Naive thymus-derived CD4-positive, alpha-beta T cell (primary cell): ENCODE measurements at regions not wholly inside any gene's neighbourhood (a gene's known extent, or its start where the extent isn't known, plus 50 kb on each side); places are given as distances from the start of the nearest gene placed in this dataset.

Experiments used
- ATAC-seq: fragments of 150-1000 bp; cut with Tn5 transposase; 2 replicates; pipeline ENCODE4 v1.10.0; 2021; ENCODE audit warnings: mild to moderate bottlenecking, moderate library complexity
- CTCF ChIA-PET: fragments of 350-600 bp; sonication (Branson Sonifier 250); formaldehyde crosslinking; loops from one replicate; lab custom pipeline; 2021; ENCODE audit warnings: antibody characterized with exemption; lab: Charles Lee
- POLR2A ChIA-PET: fragments of 350-600 bp; sonication (Branson Sonifier 250); formaldehyde crosslinking; loops from one replicate; lab custom pipeline; 2021; ENCODE audit warnings: antibody characterized with exemption, inconsistent platforms; lab: Charles Lee
- DNase-seq, 9 donors: peaks; one replicate each; pipeline versions ENCODE4 v3.0.0 to v3.0.0-alpha.2; 2020 to 2022; ENCODE audit warnings: mixed read lengths in 1 of 9
- H3K27ac ChIP-seq: one replicate; pipeline ENCODE4 v1.7.0; 2013; ENCODE audit warnings: mild to moderate bottlenecking, low read depth, low read length, moderate library complexity
- H3K27me3 ChIP-seq, 2 donors: one replicate each; pipeline ENCODE4 v1.7.0; 2013; ENCODE audit warnings: low read length in 2 of 2, mild to moderate bottlenecking in 2 of 2, moderate library complexity in 2 of 2; ENCODE audit not compliant: control insufficient read depth in 2 of 2, insufficient read depth in 2 of 2
- H3K36me3 ChIP-seq, 3 experiments: 1 replicate in 2 of 3; 2 replicates in 1 of 3; pipeline ENCODE4 v1.7.0; 2013; ENCODE audit warnings: low read length in 3 of 3, mild to moderate bottlenecking in 3 of 3, moderate library complexity in 1 of 3; ENCODE audit not compliant: insufficient read depth in 3 of 3, control insufficient read depth in 2 of 3
- H3K4me1 ChIP-seq, 2 donors: one replicate each; pipeline ENCODE4 v1.7.0; 2013; ENCODE audit warnings: low read length in 2 of 2, mild to moderate bottlenecking in 2 of 2, moderate library complexity in 1 of 2; ENCODE audit not compliant: control insufficient read depth in 2 of 2, insufficient read depth in 2 of 2
- H3K4me3 ChIP-seq: 2 replicates; pipeline ENCODE4 v1.7.0; 2013; ENCODE audit warnings: mild to moderate bottlenecking, low read length
- H3K9me3 ChIP-seq, 3 experiments: 1 replicate in 2 of 3; 2 replicates in 1 of 3; pipeline ENCODE4 v1.7.0; 2013; ENCODE audit warnings: low read length in 3 of 3; ENCODE audit not compliant: control insufficient read depth in 2 of 3
- H3K27ac Mint-ChIP-seq, 9 donors: one replicate each; pipeline ENCODE4 v1.8.0; 2020 to 2022; ENCODE audit warnings: mixed read lengths in 9 of 9, mild to moderate bottlenecking in 8 of 9, moderate library complexity in 5 of 9, inconsistent platforms in 2 of 9
- H3K27me3 Mint-ChIP-seq, 5 donors: one replicate each; pipeline ENCODE4 v1.8.0; 2021 to 2022; ENCODE audit warnings: mixed read lengths in 5 of 5, mild to moderate bottlenecking in 1 of 5
- H3K36me3 Mint-ChIP-seq, 5 donors: one replicate each; pipeline ENCODE4 v1.8.0; 2020 to 2022; ENCODE audit warnings: mixed read lengths in 5 of 5, mild to moderate bottlenecking in 3 of 5, inconsistent platforms in 1 of 5
- H3K4me1 Mint-ChIP-seq, 7 donors: one replicate each; pipeline ENCODE4 v1.8.0; 2020 to 2022; ENCODE audit warnings: mixed read lengths in 7 of 7, mild to moderate bottlenecking in 3 of 7, inconsistent platforms in 1 of 7
- H3K4me3 Mint-ChIP-seq, 10 donors: one replicate each; pipeline ENCODE4 v1.8.0; 2020 to 2022; ENCODE audit warnings: mild to moderate bottlenecking in 10 of 10, mixed read lengths in 10 of 10, moderate library complexity in 6 of 10, inconsistent platforms in 2 of 10
- H3K9me3 Mint-ChIP-seq, 11 donors: one replicate each; pipeline ENCODE4 v1.8.0; 2020 to 2022; ENCODE audit warnings: mixed read lengths in 11 of 11, mild to moderate bottlenecking in 4 of 11, inconsistent platforms in 1 of 11, moderate library complexity in 1 of 11
- intact Hi-C, 2 donors: fragments of 100-400 bp; cut with micrococcal nuclease; formaldehyde crosslinking; loops; one replicate each; pipeline ENCODE4 v1.15.1; 2023

- Histone ChIP-seq H3K4me1 (no peaks in the 10 kb centered on the region), H3K27ac (no peak overlapping the region), H3K36me3 (no peaks in the 10 kb centered on the region), H3K4me3 (no peak overlapping the region), H3K27me3 (no peaks in the 10 kb centered on the region), H3K9me3 (no peaks in the 10 kb centered on the region)
- CTCF ChIA-PET = interaction anchor here (0.6 to 1.6 kb wide), 2 partner anchors 554 to 591 kb away, joined by 3 to 6 read pairs; no protein-coding TSS in a partner anchor
- POLR2A ChIA-PET = no interaction called here
- ATAC-seq (no peak), DNase-seq (no peak)
- Mint-ChIP-seq H3K9me3 (no peaks in the 10 kb centered on the region), H3K36me3 (no peaks in the 10 kb centered on the region), H3K27me3 (peaks cover 0 to 3% (median 0%) of the 10 kb centered on the region in 5 donors), H3K27ac (no peak overlapping the region), H3K4me3 (peak overlapping the region in 2 of 10 donors; percentile 10 to 18), H3K4me1 (peaks cover 0 to 22% (median 7%) of the 10 kb centered on the region in 7 donors)
- intact Hi-C loops = no loop called here
These were observed 168.7 kb upstream of the TMCO5A start for GRCh38 chr15:37765786-37766185.

DNA sequence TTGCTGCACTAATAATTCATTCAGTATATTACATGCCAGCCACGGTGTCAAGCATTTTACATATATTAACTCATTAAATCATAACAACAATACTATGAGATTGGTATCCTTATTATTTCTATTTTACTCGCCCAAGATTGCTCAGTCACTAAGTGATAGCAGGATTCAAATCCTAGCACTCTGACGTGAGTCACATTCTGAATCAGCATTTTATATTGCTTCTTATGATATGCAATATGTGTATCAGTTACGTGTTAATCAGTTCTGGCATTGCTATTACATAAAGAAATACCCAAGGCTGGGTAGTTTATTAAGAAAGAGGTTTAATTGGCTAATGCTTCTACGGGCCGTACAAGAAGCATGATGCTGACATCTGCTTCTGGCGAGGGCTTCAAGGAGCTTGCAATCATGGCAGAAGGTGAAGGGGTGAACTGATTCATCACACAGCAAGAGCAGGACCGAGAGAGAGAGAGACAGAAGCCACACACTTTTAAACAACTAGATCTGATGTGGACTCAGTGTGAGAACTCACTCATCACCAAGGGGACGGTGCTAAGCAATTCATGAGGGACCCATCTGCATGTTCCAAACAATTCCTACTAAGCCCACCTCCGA lies 166.5 kb upstream of the TMCO5A start:
- CTCF ChIA-PET = no interaction called here
- no peak overlapping the region for H3K4me3 ChIP-seq
- peaks cover 0 to 22% (median 7%) of the 10 kb centered on the region in 7 donors for H3K4me1 Mint-ChIP-seq
- no peak overlapping the region for H3K4me3 Mint-ChIP-seq
- H3K9me3 Mint-ChIP-seq = no peaks in the 10 kb centered on the region
- ATAC-seq (no peak), DNase-seq (no peak)
- no peak overlapping the region for H3K27ac Mint-ChIP-seq
- peaks cover 2 to 11% (median 8%) of the 10 kb centered on the region in 5 donors for H3K27me3 Mint-ChIP-seq
- H3K27ac ChIP-seq = no peak overlapping the region
- POLR2A ChIA-PET = no interaction called here
- H3K9me3 ChIP-seq = no peaks in the 10 kb centered on the region
- no peaks in the 10 kb centered on the region for H3K36me3 Mint-ChIP-seq
- H3K27me3 ChIP-seq = no peaks in the 10 kb centered on the region
- intact Hi-C loops = no loop called here
- no peaks in the 10 kb centered on the region for H3K36me3 ChIP-seq
- H3K4me1 ChIP-seq = no peaks in the 10 kb centered on the region

DNA sequence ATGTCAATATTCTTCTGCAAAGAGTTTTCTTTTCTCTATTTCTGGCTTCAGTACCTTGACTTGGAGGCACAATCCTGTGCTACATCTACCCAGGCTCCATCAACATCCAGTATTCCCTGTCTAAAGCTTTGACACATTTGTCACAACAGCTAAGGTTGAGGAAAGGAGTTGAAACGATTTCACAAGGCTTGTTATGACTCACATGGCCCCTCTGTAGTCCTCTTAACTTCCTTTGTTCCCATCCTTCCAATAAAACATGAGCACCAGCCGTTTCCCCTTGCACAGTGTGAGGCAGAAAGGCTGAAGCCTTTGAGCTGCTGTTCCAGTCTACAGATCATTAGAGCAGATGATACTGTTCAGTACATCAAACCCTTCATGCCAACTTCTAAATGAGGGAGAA lies 163.0 kb upstream of the TMCO5A start:
- H3K27ac ChIP-seq = no peak overlapping the region
- no peaks in the 10 kb centered on the region for H3K27me3 ChIP-seq
- DNase-seq (no peak), ATAC-seq (no peak)
- H3K4me1 ChIP-seq = no peaks in the 10 kb centered on the region
- H3K9me3 ChIP-seq = no peaks in the 10 kb centered on the region
- Mint-ChIP-seq H3K9me3 (peaks cover 0 to 4% (median 0%) of the 10 kb centered on the region in 11 donors), H3K4me3 (no peak overlapping the region), H3K36me3 (no peaks in the 10 kb centered on the region), H3K27me3 (peaks cover 2 to 20% (median 9%) of the 10 kb centered on the region in 5 donors), H3K4me1 (peaks cover 0 to under 1% (median 0%) of the 10 kb centered on the region in 7 donors), H3K27ac (no peak overlapping the region)
- ChIA-PET CTCF (no interaction called here), POLR2A (no interaction called here)
- H3K36me3 ChIP-seq = no peaks in the 10 kb centered on the region
- H3K4me3 ChIP-seq = no peak overlapping the region
- intact Hi-C loops = no loop called here

GRCh38 chr15:37773111-37773860 lies 161.2 kb upstream of the TMCO5A start:
- no peak overlapping the region for H3K4me3 Mint-ChIP-seq
- Histone ChIP-seq H3K27ac (no peak overlapping the region), H3K4me1 (no peaks in the 10 kb centered on the region), H3K4me3 (no peak overlapping the region), H3K27me3 (no peaks in the 10 kb centered on the region), H3K36me3 (no peaks in the 10 kb centered on the region), H3K9me3 (no peaks in the 10 kb centered on the region)
- ChIA-PET POLR2A (no interaction called here), CTCF (no interaction called here)
- ATAC-seq (no peak), DNase-seq (no peak)
- H3K27ac Mint-ChIP-seq = no peak overlapping the region
- peaks cover 0 to 5% (median 0%) of the 10 kb centered on the region in 11 donors for H3K9me3 Mint-ChIP-seq
- intact Hi-C loops = no loop called here
- H3K36me3 Mint-ChIP-seq = no peaks in the 10 kb centered on the region
- H3K4me1 Mint-ChIP-seq = no peaks in the 10 kb centered on the region
- H3K27me3 Mint-ChIP-seq = peaks cover 0 to 20% (median 9%) of the 10 kb centered on the region in 5 donors

DNA sequence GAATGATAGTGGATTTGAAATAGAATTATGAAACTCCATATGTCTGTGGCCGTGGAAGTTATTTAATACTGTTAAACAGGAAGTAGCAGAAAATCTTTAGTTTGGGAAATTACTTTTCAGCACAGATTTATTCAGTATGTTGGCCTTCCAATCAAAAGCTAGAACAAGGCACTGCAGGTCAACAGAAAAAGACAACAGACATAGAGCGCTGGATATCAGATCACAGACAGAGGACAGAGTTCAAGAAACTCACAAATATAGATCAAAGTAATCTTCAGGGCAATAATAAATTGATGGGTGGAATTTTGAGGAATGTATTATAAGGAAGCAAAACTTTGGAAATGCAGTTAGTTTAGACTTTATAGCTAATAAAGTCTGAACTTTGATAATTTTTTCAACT lies 159.5 kb upstream of the TMCO5A start:
- Histone ChIP-seq H3K27ac (no peak overlapping the region), H3K36me3 (no peaks in the 10 kb centered on the region), H3K4me1 (no peaks in the 10 kb centered on the region), H3K27me3 (no peaks in the 10 kb centered on the region), H3K9me3 (no peaks in the 10 kb centered on the region), H3K4me3 (no peak overlapping the region)
- no peak for ATAC-seq
- Mint-ChIP-seq H3K4me3 (no peak overlapping the region), H3K9me3 (peaks cover 0 to 6% (median 0%) of the 10 kb centered on the region in 11 donors), H3K27me3 (peaks cover 0 to 20% (median 9%) of the 10 kb centered on the region in 5 donors), H3K36me3 (no peaks in the 10 kb centered on the region), H3K4me1 (no peaks in the 10 kb centered on the region), H3K27ac (no peak overlapping the region)
- intact Hi-C loops = no loop called here
- ChIA-PET POLR2A (no interaction called here), CTCF (no interaction called here)
- no peak for DNase-seq

DNA sequence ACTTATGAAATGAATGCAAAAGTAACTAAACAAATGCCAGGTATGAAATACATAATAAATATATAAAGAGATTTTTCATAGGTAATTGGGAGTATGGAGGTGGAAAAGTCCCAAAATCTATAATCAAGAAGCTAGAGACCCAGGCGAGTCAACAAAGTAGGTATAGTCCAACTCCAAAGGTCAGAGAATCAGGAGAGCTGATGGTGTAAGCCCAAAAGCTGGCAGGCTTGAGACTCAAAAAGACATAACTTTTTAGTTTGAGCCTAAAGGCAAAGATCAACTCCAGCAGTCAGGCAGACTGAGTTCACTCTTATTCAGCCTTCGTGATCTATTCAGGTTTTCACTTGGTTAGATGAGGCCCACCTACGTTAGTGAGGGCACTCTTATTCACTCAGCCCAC lies 157.4 kb upstream of the TMCO5A start:
- intact Hi-C loops = no loop called here
- Histone ChIP-seq H3K4me1 (no peaks in the 10 kb centered on the region), H3K9me3 (no peaks in the 10 kb centered on the region), H3K27ac (no peak overlapping the region), H3K27me3 (no peaks in the 10 kb centered on the region), H3K4me3 (no peak overlapping the region), H3K36me3 (no peaks in the 10 kb centered on the region)
- Mint-ChIP-seq H3K4me3 (no peak overlapping the region), H3K27ac (no peak overlapping the region), H3K9me3 (peaks cover 0 to 6% (median 0%) of the 10 kb centered on the region in 11 donors), H3K36me3 (no peaks in the 10 kb centered on the region), H3K27me3 (peaks cover 0 to 15% (median 2%) of the 10 kb centered on the region in 5 donors), H3K4me1 (no peaks in the 10 kb centered on the region)
- ATAC-seq = no peak
- CTCF ChIA-PET = no interaction called here
- POLR2A ChIA-PET = no interaction called here
- no peak for DNase-seq
